HG03469 (cell line): ENCODE measurements at regions not wholly inside any gene's neighbourhood (a gene's known extent, or its start where the extent isn't known, plus 50 kb on each side); places are given as distances from the start of the nearest gene placed in this dataset.

Experiments used
- ATAC-seq: cut with Tn5 transposase; IDR thresholded peaks from one replicate; pipeline ENCODE4 v1.9.1; 2021; ENCODE audit warnings: mild to moderate bottlenecking, moderate library complexity, moderate number of reproducible peaks; ENCODE audit not compliant: unreplicated experiment

- no peak for ATAC-seq
Measured at GRCh38 chr13:44236801-44237207, 136.8 kb upstream of the SERP2 start.

GRCh38 chr13:44237276-44237767 lies 136.3 kb upstream of the SERP2 start:
- peak; percentile 63 for ATAC-seq

- no peak for ATAC-seq
Measured at GRCh38 chr13:44237881-44238421, 135.7 kb upstream of the SERP2 start.

- ATAC-seq, result no peak
Measured at GRCh38 chr13:44240611-44241145, 132.9 kb upstream of the SERP2 start.

- ATAC-seq, result no peak
Measured at GRCh38 chr13:44241638-44242037, 132.0 kb upstream of the SERP2 start.

- ATAC-seq, result no peak
Measured at GRCh38 chr13:44242766-44243165, 130.9 kb upstream of the SERP2 start.

- ATAC-seq, result no peak
Measured at GRCh38 chr13:44243198-44243857, 130.3 kb upstream of the SERP2 start.

- no peak for ATAC-seq
Measured at GRCh38 chr13:44244288-44244687, 129.3 kb upstream of the SERP2 start.

- ATAC-seq, result no peak
Measured at GRCh38 chr13:44249431-44249836, 124.2 kb upstream of the SERP2 start.

- no peak for ATAC-seq
Measured at GRCh38 chr13:44252938-44253337, 120.7 kb upstream of the SERP2 start.

- no peak for ATAC-seq
Measured at GRCh38 chr13:44255771-44256364, 117.8 kb upstream of the SERP2 start.

GRCh38 chr13:44257796-44258195 lies 115.8 kb upstream of the SERP2 start:
- no peak for ATAC-seq

GRCh38 chr13:44259045-44260027 lies 114.3 kb upstream of the SERP2 start:
- ATAC-seq, result peak; percentile 83

GRCh38 chr13:44260336-44260735 lies 113.3 kb upstream of the SERP2 start:
- ATAC-seq, result no peak

GRCh38 chr13:44263751-44264620 lies 109.6 kb upstream of the SERP2 start:
- no peak for ATAC-seq

- ATAC-seq, result no peak
Measured at GRCh38 chr13:44266305-44266704, 107.3 kb upstream of the SERP2 start.

GRCh38 chr13:44266772-44267171 lies 106.9 kb upstream of the SERP2 start:
- ATAC-seq, result no peak

- ATAC-seq, result no peak
Measured at GRCh38 chr13:44267203-44267602, 106.4 kb upstream of the SERP2 start.

- no peak for ATAC-seq
Measured at GRCh38 chr13:44267980-44268379, 105.6 kb upstream of the SERP2 start.

GRCh38 chr13:44268980-44269379 lies 104.6 kb upstream of the SERP2 start:
- no peak for ATAC-seq
